DMS79 treated with DMSO at 0.1 percent for 48 hours (cell line): ENCODE measurements at regions not wholly inside any gene's neighbourhood (a gene's known extent, or its start where the extent isn't known, plus 50 kb on each side); places are given as distances from the start of the nearest gene placed in this dataset.
A peak's percentile ranks its signal among the peaks of the same experiment; 100 is the strongest.
"Not testable (repeated sequence)": the region's sequence is repeated elsewhere in the genome, so short reads cannot be mapped to it uniquely, and the experiment has no call there.

Source experiments
- DNase-seq: peaks from one replicate; lab custom pipeline; 2025; lab: John Stamatoyannopoulos, UW

DNA sequence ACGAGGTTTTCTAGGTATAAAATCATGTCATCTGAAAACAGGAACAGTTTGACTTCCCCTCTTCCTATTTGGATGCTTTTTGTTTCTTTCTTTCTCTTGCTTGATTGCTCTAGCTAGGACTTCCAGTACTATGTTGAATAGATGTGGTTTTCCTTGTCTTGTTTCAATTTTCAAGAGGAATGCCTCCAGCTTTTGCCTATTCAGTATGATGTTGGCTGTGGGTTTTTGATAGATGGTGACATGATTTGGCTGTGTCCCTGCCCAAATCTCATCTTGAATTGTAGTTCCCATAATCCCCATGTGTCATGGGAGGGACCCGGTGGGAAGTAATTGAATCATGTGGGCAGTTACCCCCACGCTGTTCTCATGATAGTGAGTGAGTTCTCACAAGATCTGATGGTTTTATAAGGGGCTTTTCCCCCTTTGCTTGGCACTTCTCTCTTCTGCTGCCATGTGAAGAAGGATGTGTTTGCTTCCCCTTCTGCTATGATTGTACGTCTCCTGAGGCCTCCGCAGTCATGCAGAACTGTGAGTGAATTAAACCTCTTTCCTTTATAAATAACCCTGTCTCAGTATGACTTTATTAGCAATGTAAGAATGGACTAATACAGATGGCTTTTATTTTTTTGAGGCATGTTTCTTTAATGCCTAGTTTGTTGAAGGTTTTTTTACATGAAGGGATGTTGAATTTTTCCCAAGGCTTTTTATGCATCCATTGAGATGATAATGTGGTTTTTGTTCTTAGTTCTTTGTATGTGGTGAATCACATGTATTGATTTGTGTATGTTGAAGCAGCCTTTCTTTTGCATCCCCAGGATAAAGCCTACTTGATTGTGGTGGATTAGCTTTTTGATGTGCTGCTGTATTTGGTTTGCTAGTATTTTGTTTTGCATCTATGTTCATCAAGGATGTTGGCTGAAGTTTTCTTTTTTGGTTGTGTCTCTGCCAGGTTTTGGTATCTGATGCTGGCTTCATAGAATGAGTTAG is 239.1 kb downstream of the THBS2 start:
- no peak for DNase-seq

DNA sequence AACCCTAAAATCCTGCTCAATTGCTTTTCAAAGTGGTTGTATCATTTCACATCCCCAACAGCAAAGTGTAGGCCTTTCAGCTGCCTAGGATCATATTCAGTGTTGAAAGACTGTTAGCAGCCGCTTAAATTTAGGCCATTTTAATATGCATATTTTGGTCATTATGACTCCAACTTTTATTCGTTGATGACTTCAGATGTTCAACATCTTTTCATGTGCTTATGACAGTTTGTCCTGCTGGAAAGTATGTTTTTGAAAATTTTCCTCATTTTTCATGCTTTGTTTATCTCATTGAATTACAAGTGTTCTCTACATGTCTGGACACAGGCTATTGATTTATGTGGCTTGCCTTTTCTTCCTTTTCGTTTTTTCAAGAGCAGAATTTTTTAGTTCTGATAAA is 244.0 kb downstream of the THBS2 start:
- DNase-seq, result no peak

DNA sequence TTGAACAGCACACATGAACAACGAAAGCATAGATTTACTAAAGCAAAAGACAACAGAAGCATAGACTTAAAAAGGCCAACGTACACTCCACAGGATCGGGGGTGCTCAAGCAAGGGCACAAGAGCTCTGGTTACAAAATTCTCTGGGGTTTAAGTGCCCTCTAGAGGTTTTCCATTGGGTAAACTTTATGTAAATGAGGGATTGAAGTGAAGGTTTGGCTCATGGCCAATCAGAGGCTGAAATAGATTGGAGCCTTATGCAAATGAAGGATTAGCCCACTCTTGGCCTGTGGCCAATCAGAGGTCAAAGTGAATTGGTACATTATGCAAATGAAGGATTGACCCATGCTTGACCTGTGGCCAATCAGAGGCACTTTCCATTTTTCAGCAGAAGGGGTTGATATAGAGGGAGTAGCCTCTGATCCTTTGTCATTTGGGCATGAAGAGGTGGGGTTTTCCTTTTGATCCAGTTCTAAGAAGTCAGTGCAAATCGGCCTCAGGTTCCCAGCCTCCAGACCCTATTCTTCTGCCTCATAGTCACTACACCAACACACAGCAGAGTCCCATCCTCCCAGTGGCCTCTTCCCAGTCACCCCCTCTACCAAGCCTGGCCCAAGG is 244.9 kb downstream of the THBS2 start:
- DNase-seq, result peak; percentile 8

DNA sequence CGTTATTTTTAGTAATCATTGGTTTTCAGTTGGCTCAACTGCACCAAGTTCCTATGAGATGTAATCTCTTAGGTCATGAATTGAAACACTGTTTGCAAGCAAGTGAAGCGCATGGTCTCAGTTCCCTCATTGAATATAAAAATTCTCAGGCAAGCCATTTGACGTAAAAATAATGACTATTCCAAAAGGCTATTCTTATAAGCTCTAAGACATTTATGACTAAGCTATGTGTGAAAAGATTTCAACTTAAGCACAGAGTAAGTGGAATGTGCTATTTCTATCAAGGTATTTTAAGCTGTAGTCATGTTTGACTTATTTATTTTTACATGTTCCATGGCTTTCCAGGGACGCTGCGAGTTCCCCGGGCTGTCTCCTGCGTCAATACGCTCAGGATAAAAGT is 248.5 kb downstream of the THBS2 start:
- no peak for DNase-seq

DNA sequence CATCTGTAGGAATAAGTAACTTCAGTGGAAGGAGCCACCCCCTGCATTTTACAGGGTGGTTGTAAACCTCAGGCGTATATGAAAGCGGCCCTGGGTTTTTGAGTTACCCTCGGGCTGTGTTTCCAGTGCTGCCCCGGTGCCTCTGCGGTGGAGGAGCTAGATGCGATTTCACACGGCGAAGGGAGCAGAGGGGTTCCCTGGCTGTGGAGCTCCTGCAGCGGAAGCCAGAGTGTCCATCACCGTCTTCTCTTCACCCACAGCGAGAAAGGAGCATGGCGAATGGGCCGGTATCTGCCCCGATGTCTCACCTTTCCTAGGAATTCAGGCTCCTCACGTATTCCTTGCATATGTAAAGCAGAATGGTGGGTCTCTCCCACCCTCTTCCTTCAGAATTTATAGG is 253.6 kb downstream of the THBS2 start:
- DNase-seq, result no peak

DNA sequence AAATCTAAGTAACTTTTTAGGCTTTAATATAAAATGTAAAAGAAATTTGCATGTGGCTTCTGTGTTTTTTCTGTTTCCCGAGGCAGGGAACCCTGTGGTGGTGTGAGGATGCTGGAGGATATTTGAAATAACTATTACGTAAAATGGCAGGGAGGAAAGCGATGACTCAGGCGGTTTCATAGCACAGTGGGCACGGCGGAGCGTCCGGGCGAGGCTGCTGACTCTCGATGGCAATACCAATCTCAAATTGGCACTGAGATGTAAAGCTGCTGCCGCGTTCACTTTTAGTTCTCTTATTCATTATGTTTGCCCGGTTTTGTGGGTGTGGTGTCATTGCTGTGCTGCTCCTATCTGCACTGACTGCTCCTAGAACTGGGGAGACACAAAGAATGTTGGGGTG is 254.3 kb downstream of the THBS2 start:
- no peak for DNase-seq

DNA sequence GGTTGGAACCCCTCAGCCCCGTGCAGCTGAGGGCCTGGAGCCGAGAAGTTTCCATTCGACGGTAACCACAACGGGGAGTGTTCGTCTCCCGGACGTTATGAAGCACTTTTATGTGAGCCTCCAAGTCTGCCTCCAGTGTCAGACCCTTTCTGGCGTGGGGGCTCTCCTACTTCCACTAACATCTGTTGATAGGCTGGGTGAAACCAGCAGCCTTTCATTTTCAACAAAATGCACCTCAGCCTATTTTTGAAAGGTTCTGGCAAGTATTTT is 257.4 kb downstream of the THBS2 start:
- no peak for DNase-seq

DNA sequence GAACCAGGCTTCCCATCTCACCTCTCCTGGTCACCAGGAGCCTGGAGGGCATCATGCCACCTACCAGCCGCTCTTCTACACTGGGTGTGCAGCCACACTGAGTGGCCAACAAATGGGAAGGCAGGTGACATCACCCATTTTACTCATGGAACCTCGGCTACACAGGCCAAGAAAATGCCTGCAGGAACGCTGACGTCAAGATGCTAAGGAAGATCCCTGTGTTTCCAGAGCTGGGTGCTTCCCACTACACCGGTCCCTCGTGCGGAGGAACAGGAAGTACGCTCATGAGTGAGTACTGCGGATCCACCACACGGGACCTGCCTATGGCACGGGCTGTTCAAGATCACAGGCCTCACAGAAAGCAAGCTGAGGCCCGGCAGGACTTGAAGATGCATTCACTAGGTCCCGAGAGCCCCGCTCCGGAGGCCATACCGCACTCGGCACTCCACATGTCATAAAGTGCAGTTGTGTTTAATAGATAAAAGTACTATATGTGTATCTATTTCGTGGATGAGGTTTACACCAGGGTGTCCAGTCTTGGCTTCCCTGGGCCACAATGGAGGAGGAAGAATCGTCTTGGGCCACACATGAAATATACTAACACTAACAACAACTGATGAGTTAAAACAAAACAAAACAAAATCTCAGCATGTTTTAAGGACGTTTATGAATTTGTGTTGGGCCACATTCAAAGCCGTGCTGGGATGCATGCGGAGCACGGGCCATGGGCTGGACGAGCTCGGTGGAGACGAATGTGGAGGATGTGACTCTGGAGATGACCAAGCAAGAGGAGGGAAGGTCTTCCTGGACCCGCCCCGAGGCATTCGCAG is 257.9 kb downstream of the THBS2 start:
- no peak for DNase-seq

DNA sequence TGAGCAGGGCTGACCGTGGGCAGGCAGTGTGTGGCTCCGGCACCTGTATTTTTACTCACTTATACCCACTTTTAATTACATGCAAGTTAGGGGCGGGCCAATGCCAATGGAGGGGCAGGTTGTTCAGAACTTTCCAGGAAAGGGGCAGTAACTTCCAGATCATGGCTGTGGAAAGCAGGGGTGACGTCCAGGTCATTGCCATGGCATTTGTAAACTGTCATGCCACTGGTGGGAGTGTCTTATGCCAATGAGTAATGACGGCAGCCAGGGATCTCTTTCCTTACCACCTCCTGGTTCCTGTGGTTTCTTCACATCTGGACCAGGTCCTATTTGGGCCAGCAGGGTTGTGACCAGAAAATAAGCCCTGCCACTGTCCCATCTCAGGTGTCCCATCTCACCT is 258.7 kb downstream of the THBS2 start:
- DNase-seq, result no peak

DNA sequence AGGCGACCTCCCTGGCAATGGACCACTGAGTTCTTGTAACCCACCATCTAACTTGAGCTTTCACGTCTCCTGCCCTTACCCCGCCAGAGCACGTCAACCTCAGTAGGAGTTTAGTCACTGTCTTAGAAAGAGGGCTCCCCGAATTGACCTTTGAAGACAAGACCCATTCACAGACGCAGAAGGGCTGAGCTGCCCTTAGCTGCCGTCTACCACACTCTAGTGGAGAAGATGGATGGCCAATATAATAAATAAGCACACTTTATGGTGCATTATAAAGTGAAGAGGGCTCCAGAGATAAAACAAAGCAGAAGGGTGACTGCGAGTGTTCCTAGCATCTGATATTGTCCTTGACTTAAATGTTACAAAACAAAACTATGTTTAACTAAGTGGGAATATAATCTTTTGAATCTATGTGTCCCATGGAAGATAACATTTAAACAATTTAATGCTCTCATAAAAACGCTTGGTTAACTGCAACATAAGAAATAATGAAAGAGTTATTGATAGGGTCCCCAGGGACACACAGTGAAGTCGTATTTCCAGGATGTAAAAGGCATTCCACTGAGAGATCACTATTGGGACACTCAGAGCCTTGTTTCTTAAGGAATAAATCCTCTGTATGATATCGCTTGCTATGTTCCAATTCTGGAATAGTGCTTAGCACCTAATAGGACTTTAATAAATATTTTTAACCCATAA is 261.1 kb downstream of the THBS2 start:
- DNase-seq, result no peak

DNA sequence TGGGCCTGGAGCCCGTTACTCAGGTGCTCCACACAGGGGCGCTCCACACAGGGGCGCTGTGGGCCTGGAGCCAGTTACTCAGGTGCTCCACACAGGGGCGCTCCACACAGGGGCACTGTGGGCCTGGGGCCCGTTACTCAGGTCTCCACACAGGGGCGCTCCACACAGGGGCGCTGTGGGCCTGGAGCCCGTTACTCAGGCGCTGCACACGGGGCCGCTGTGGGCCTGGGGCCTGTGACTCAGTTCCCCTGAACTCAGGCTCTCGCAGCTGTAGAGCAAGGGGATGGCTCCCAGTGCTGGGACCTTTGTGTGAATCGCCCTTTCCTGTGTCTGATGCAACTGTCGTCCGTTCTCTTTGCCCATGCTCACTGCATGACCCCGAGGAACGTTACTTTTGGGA is 262.0 kb downstream of the THBS2 start:
- not testable (repeated sequence) for DNase-seq

DNA sequence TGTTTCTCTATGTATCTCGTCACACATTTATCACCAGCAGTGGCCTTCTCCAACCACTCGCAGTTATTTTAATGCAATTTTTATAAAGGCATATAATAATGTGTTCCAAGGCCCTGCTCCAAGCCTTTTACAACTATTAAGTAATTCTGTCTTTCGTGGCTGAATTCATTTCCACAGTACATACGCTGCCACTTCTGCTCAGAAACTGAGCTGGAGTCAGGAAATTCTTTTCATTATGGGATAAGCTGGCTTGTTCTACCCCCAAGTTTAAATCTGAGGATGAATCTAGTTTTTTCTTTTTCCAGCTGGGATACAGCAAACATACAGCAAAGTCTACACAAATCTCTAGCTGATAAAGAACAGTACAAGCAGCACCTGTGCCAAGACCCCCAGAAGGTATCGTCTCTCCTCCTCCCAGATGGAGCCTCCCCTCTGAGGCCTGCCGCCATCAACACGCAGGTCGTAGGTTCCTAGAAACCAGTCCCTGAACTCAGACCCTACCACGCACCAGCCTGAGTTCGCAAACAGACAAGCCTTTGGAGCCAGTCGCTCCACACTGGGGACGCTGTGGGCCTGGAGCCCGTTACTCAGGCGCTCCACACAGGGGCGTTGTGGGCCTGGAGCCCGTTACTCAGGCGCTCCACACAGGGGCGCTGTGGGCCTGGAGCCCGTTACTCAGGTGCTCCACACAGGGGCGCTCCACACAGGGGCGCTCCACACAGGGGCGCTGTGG is 263.5 kb downstream of the THBS2 start:
- DNase-seq, result no peak

DNA sequence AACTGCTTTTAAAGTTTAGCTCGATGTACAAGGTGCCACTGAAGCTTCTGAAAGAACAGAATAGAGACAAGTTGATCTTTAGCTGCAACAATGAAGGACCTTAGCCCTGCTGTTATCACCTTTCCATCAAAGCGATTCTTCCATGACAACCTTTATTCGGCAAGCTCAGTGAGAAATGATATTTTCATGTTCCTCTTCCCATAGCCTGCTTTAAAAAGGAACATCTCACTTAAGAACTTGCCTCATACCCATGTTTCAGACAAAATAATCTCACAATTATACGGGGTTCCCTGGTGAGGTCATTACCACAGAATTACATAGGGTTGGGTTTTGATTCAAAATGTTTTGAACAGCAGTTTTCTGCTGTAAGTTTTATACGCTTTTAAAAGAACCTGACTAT is 264.2 kb downstream of the THBS2 start:
- no peak for DNase-seq

DNA sequence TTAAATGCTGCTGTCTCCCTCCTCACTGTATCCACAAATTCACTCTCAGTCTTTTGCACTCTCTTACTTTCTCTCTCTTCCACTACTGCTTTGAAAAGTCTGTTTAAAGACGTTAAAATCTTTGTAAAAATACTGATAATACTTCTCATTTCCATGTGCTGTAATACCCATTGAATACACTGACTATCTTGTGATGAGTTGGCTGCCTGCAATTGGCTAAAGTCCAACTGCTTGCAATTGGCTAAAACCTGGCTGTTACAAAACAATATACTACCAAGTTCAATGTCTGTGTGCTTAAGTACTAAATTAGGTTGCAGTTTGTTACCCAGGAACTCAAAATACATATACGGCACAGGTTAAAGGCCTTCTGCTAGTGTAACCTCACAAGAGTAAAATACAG is 264.8 kb downstream of the THBS2 start:
- no peak for DNase-seq

DNA sequence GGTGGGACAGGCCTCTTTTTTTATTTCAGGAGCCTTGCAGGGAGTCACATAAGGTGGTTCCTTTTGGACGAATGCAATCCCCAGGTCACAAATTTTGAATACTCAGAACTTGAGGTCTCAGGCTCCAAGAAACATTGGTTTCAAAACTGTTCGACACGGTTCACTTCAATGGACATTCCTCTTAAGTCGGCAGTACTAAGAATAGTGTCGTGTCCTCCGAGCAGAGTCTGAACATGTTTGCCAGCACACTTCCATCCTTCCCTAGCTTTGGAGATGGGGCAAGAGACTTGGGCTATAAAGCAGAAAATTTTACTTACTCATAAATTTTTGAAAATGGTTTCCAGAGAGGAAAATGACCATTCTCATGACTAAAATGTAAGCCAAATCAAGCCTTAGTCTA is 265.4 kb downstream of the THBS2 start:
- no peak for DNase-seq

DNA sequence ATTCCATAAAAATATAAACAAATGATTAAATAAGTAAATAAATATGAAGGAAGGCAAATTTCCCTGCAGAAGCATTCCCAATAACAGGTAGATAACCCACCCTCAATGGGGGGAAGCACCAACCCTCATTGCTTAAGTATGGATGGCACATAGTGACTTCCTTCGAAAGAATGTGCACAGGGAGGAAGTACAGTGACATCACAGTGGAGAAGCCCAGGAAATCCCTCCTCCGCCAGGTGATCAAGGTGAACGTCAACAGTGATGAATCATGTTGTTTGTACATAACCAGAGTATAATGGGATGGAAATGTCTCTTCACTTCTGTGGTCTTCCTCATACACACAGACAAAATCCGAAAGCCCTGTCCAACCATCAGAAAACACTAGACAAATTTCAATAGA is 267.9 kb downstream of the THBS2 start:
- DNase-seq, result no peak

DNA sequence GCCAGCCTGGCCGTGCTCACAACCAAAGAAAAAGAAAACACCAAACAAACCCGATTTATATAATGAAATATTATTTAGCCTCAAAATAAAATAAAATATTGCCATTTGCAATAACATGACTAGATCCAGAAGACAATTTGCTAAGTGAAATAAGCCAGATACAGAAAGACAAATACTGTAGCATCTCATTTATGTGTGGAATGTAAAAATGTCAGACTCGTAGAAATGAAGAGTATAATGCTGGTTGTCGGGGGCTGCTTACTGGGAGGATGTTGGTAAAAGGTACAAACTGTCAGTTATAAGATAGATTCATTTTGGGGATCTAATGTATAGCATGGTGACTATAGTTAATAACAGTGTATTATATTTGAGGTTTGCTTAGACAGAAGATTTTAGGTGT is 269.7 kb downstream of the THBS2 start:
- DNase-seq, result no peak

DNA sequence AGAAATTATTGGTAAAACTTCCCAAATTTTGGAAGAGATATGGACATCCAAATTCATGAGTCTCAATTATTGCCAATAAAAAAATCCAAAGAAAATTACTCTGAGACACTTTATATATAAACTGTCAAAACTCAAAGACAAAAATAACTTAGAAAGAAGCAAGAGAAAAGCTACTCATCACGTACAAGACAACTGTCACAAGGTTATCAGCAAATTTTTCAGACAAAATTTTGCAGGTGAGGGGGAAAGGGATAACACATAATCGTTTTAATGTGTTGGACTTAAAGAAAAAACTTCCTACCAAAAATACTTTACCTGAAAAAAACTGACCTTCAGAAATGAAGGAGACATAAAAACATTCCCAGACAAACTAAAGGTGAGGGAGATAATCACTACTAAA is 272.5 kb downstream of the THBS2 start:
- DNase-seq, result no peak

DNA sequence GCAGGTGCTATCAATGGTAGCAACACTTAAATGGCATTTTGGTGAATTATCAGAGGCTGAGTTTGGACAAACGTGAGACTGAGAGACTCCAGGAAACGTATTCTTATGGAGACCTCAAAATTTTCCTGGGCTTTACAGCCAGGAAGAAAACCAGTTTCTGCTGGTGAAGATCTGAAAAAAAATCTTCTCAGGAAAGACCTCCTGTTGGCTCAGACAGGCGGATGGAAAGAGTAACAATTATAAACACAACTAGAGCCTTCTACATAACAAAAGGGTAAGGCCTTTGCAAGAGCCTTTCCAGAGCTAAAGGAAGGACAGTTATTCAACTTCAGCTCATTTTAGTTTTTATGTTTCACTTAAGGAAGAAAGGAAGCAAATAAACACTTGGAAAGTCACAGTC is 274.4 kb downstream of the THBS2 start:
- no peak for DNase-seq

DNA sequence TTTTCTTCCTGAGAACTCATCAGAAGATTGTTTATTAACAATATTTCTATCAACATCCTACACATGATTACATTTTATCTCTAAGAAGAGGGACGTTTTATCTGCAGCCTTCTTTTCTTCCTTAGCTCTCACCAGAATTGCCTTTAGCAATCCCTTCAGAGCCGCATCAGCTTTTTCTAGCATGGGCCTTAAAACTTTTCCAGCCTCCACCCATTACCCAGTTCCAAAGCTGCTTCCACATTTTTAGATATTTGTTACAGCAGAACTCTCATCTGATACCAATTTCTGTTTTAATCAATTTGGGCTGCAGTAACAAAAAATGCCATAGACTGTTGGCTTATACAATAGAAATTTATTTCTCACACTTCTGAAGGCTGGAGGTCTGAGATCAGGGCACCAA is 281.5 kb downstream of the THBS2 start:
- DNase-seq, result no peak

DNA sequence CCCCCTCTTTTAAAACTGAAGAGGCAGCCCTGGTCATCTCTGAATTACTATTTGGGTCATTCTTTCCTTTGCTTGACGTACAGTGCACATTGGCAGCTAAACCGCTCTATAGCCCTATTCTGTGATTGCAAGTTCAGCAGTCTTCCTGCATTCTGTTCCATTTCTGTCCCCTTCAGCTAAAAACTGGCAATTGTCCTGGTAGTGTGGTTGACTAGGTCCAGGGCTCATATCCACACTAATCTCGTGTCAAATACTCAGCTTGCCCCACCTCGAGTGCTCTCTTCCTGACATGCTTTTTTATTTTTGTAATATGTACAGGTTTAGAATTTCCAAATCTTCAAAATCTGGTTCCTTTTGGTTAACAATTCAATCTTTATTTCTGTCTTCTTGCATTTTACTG is 282.1 kb downstream of the THBS2 start:
- no peak for DNase-seq

DNA sequence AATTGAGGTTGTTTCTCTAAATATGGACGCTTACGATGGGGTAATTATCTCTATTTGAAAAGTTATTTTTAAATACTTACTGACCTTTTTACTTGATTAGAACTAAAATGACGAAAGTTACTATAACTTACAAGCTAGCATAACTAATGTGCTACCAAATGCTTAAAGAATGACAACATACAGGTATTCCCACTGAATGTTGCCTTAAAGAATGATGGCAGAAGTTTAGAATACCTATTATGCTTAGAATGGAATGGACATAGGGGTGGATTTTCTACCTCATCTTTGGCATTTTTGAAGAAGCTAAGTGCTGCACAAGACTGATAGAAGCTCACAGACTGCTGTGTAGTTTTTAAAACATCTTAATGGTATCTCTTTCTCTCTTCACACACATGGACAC is 284.8 kb downstream of the THBS2 start:
- no peak for DNase-seq
